K562 (cell line): ENCODE measurements at regions not wholly inside any gene's neighbourhood (a gene's known extent, or its start where the extent isn't known, plus 50 kb on each side); places are given as distances from the start of the nearest gene placed in this dataset.

ENCODE experiments used
- ATAC-seq: fragments of 200-7000 bp; cut with Tn5 transposase; 3 replicates; pipeline ENCODE4 v1.9.1; 2020; ENCODE audit warnings: moderate library complexity
- BruUV-seq: library from RNA; stranded (reverse); fragments of 400-500 nt; replicated peaks from 2 replicates; lab custom pipeline; 2021; lab: Mats Ljungman, UMichigan
- CTCF ChIA-PET: fragments of 300-600 bp; formaldehyde crosslinking; extraction: SDS; loops from one replicate; lab custom pipeline; 2021; ENCODE audit warnings: low intra/inter-chr PET ratio; lab: Yijun Ruan, JAX
- POLR2A ChIA-PET: fragments of 300-600, 350-650 bp; sonication (Branson Sonifier 250); formaldehyde crosslinking; extraction: SDS; loops from one replicate; lab custom pipeline; 2021; ENCODE audit warnings: antibody characterized with exemption, inconsistent platforms; lab: Yijun Ruan, JAX
- DNase-seq, 4 experiments: peaks; one replicate each; pipeline versions ENCODE4 v3.0.0 to v3.0.0-alpha.2; 2011 to 2018; ENCODE audit warnings: low spot score in 3 of 4, mixed read lengths in 3 of 4; ENCODE audit errors: extremely low read depth in 1 of 4
- FAIRE-seq: peaks from 2 replicates; lab custom pipeline; 2011; peaks lifted over from hg19 to GRCh38; lab: Jason Lieb, UNC
- H2AFZ ChIP-seq: 2 replicates; pipeline ENCODE4 v1.6.0; 2011; ENCODE audit warnings: low read depth, low read length, control low read depth, inconsistent platforms
- H3K27ac ChIP-seq: fragments of 200-600 bp; 3 replicates; pipeline ENCODE4 v1.8.0; 2011; ENCODE audit warnings: low read depth, mild to moderate bottlenecking, control low read depth, inconsistent platforms, low read length, moderate library complexity, mixed read lengths; ENCODE audit errors: extremely low read depth
- H3K27me3 ChIP-seq, 2 experiments: fragments of 300-600 bp in 1 of 2; 2 replicates in 1 of 2; 3 replicates in 1 of 2; pipeline versions ENCODE4 v1.6.0 to v1.8.0; 2011; ENCODE audit warnings: inconsistent platforms in 2 of 2, low read length in 2 of 2, mild to moderate bottlenecking in 1 of 2, mixed read lengths in 1 of 2, moderate library complexity in 1 of 2; ENCODE audit not compliant: control insufficient read depth in 2 of 2, insufficient read depth in 2 of 2
- H3K36me3 ChIP-seq: fragments of 300-600 bp; 3 replicates; pipeline ENCODE4 v1.8.0; 2011; ENCODE audit warnings: mild to moderate bottlenecking, low read length, inconsistent platforms; ENCODE audit not compliant: control insufficient read depth, insufficient read depth
- H3K4me1 ChIP-seq, 2 experiments: fragments of 200-600 bp in 1 of 2; replicated peaks in 1 of 2; 2 replicates in 1 of 2; 3 replicates in 1 of 2; pipeline versions ENCODE4 v1.5.1 to v1.8.0; 2011; ENCODE audit warnings: inconsistent platforms in 2 of 2, low read length in 2 of 2, mild to moderate bottlenecking in 1 of 2, mixed read lengths in 1 of 2, moderate library complexity in 1 of 2; ENCODE audit not compliant: control insufficient read depth in 2 of 2, insufficient read depth in 2 of 2
- H3K4me2 ChIP-seq: 2 replicates; pipeline ENCODE4 v1.6.1; 2011; ENCODE audit warnings: low read length, control low read depth, inconsistent platforms, mixed read lengths; ENCODE audit not compliant: insufficient read depth
- H3K4me3 ChIP-seq: fragments of 200-600 bp; sonication (generic), shearing (Covaris generic); 2 replicates; pipeline ENCODE4 v1.5.1; 2016; ENCODE audit warnings: control low read depth, inconsistent platforms
- H3K79me2 ChIP-seq: fragments of 200-600 bp; 3 replicates; pipeline ENCODE4 v1.8.0; 2011; ENCODE audit warnings: low read length, inconsistent platforms; ENCODE audit not compliant: control insufficient read depth, insufficient read depth
- H3K9ac ChIP-seq, 2 experiments: 2 replicates each; pipeline versions ENCODE4 v1.6.0 to v1.6.1; 2011; ENCODE audit warnings: low read depth in 2 of 2, low read length in 2 of 2, control low read depth in 1 of 2, inconsistent platforms in 1 of 2, mild to moderate bottlenecking in 1 of 2, mixed read lengths in 1 of 2; ENCODE audit not compliant: insufficient read depth in 1 of 2
- H3K9me1 ChIP-seq: one replicate; pipeline ENCODE4 v1.6.0; 2011; ENCODE audit warnings: inconsistent platforms, mild to moderate bottlenecking, low read length, moderate library complexity; ENCODE audit not compliant: control insufficient read depth, insufficient read depth
- H3K9me3 ChIP-seq: replicated peaks from 2 replicates; pipeline ENCODE4 v1.5.1; 2011; ENCODE audit warnings: low read depth, low read length, inconsistent platforms; ENCODE audit not compliant: control insufficient read depth, insufficient read depth
- H4K20me1 ChIP-seq: replicated peaks from 2 replicates; pipeline ENCODE4 v1.6.1; 2011; ENCODE audit warnings: low read length, inconsistent platforms, mixed read lengths; ENCODE audit not compliant: control insufficient read depth, insufficient read depth
- CEBPZ ChIP-seq: fragments of 150-350 bp; IDR thresholded peaks from 2 replicates; pipeline ENCODE4 v1.6.1; 2014; ENCODE audit warnings: low read depth, mild to moderate bottlenecking, low read length, borderline replicate concordance
- COPS2 ChIP-seq: fragments of 450-650 bp; conservative IDR thresholded peaks from 2 replicates; pipeline ENCODE4 v1.6.1; 2016; ENCODE audit warnings: mild to moderate bottlenecking, moderate library complexity
- ETV6 ChIP-seq, 3 experiments: fragments of 150-350 bp in 1 of 3; sonication (generic) in 1 of 3; formaldehyde crosslinking in 1 of 3; IDR thresholded peaks; 2 replicates each; pipeline versions ENCODE4 v1.6.1 to v1.8.0; 2014 to 2022; ENCODE audit warnings: borderline replicate concordance in 2 of 3, low read depth in 2 of 3, antibody characterized with exemption in 1 of 3, low read length in 1 of 3, mild to moderate bottlenecking in 1 of 3, missing genetic modification reagents in 1 of 3
- POLR2H ChIP-seq: IDR thresholded peaks from 2 replicates; pipeline ENCODE4 v1.6.1; 2016; ENCODE audit warnings: missing genetic modification characterization, low read depth, mild to moderate bottlenecking, control low read depth, missing compliant biosample characterization, moderate library complexity
- ZBTB1 ChIP-seq: sonication (generic); formaldehyde crosslinking; IDR thresholded peaks from 2 replicates; pipeline ENCODE4 v1.8.1; 2023; ENCODE audit warnings: missing genetic modification reagents, low read depth, mild to moderate bottlenecking, borderline replicate concordance
- ZNF143 ChIP-seq: sonication (generic); formaldehyde crosslinking; IDR thresholded peaks from 2 replicates; pipeline ENCODE4 v1.9.0; 2022; ENCODE audit warnings: mild to moderate bottlenecking, missing genetic modification reagents
- ZNF780A ChIP-seq: fragments of 250-450 bp; sonication (Bioruptor Pico); IDR thresholded peaks from 2 replicates; pipeline ENCODE4 v1.5.0; 2021; ENCODE audit warnings: mild to moderate bottlenecking
- WGBS: fragments of 100-300 bp; shearing (Covaris generic); methylation state at CpG from one replicate; pipeline ENCODE4 v1.1.6; 2016; ENCODE audit warnings: low coverage, mixed read lengths; ENCODE audit not compliant: insufficient coverage; ENCODE audit errors: missing lambda C conversion rate; 5-methylcytosine and 5-hydroxymethylcytosine counted together
- in situ Hi-C: fragments of 300-500 bp; cut with MboI; formaldehyde crosslinking; loops from 4 replicates; pipeline ENCODE4 v1.15.0; 2018; ENCODE audit warnings: inconsistent platforms, mixed read lengths
- intact Hi-C: fragments of 100-400 bp; cut with micrococcal nuclease; formaldehyde crosslinking; loops from 2 replicates; pipeline ENCODE4 v1.14.2; 2022
- TF ChIP-seq, protein P1 (sequence below): fragments of 450-650 bp; IDR thresholded peaks from 2 replicates; pipeline ENCODE4 v1.6.1; 2016; ENCODE audit warnings: mild to moderate bottlenecking, moderate library complexity

DNA sequence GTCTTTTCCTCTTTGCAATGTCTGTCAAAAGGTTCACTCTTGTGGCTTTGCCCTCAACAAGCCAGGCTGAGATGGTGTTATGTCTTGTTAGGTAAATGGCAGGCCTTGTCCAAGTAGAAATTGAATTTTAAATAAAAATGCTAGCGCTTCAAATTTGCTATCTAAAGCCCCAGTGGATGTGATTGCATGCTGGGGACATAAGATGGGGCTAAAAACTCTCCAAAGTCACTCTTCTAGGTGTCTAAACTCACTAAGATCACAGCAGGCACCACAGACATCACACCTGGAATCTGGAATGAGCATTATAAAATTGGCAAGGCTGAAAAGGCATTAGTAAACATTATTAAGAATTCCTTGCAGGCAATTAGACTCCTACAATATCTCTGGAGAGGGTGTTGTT lies 262.7 kb upstream of the CLINT1 start:
- in situ Hi-C loops = no loop called here
- no peak for ATAC-seq
- intact Hi-C loops = no loop called here
- WGBS = 7% methylated on average over 1 of the region's 1 CpG
- Histone ChIP-seq H3K9me1 (no peaks in the 10 kb centered on the region), H3K4me3 (no peak overlapping the region), H4K20me1 (no peaks in the 10 kb centered on the region), H3K4me1 (no peaks in the 10 kb centered on the region), H3K27me3 (no peaks in the 10 kb centered on the region), H3K9me3 (no peaks in the 10 kb centered on the region), H3K4me2 (no peak overlapping the region), H3K79me2 (no peaks in the 10 kb centered on the region), H3K27ac (no peak overlapping the region), H3K9ac (no peak overlapping the region), H3K36me3 (no peaks in the 10 kb centered on the region), H2AFZ (no peak overlapping the region)
- BruUV-seq = no TSS peak
- DNase-seq = no peak
- ChIA-PET POLR2A (no interaction called here), CTCF (no interaction called here)
- FAIRE-seq = no peak
- TF ChIP-seq COPS2 = no peak
- TF ChIP-seq POLR2H = no peak
- no peak for TF ChIP-seq ZBTB1 (CRISPR knock-in tag)
- no peak for TF ChIP-seq CEBPZ
- TF ChIP-seq, protein P1, sequence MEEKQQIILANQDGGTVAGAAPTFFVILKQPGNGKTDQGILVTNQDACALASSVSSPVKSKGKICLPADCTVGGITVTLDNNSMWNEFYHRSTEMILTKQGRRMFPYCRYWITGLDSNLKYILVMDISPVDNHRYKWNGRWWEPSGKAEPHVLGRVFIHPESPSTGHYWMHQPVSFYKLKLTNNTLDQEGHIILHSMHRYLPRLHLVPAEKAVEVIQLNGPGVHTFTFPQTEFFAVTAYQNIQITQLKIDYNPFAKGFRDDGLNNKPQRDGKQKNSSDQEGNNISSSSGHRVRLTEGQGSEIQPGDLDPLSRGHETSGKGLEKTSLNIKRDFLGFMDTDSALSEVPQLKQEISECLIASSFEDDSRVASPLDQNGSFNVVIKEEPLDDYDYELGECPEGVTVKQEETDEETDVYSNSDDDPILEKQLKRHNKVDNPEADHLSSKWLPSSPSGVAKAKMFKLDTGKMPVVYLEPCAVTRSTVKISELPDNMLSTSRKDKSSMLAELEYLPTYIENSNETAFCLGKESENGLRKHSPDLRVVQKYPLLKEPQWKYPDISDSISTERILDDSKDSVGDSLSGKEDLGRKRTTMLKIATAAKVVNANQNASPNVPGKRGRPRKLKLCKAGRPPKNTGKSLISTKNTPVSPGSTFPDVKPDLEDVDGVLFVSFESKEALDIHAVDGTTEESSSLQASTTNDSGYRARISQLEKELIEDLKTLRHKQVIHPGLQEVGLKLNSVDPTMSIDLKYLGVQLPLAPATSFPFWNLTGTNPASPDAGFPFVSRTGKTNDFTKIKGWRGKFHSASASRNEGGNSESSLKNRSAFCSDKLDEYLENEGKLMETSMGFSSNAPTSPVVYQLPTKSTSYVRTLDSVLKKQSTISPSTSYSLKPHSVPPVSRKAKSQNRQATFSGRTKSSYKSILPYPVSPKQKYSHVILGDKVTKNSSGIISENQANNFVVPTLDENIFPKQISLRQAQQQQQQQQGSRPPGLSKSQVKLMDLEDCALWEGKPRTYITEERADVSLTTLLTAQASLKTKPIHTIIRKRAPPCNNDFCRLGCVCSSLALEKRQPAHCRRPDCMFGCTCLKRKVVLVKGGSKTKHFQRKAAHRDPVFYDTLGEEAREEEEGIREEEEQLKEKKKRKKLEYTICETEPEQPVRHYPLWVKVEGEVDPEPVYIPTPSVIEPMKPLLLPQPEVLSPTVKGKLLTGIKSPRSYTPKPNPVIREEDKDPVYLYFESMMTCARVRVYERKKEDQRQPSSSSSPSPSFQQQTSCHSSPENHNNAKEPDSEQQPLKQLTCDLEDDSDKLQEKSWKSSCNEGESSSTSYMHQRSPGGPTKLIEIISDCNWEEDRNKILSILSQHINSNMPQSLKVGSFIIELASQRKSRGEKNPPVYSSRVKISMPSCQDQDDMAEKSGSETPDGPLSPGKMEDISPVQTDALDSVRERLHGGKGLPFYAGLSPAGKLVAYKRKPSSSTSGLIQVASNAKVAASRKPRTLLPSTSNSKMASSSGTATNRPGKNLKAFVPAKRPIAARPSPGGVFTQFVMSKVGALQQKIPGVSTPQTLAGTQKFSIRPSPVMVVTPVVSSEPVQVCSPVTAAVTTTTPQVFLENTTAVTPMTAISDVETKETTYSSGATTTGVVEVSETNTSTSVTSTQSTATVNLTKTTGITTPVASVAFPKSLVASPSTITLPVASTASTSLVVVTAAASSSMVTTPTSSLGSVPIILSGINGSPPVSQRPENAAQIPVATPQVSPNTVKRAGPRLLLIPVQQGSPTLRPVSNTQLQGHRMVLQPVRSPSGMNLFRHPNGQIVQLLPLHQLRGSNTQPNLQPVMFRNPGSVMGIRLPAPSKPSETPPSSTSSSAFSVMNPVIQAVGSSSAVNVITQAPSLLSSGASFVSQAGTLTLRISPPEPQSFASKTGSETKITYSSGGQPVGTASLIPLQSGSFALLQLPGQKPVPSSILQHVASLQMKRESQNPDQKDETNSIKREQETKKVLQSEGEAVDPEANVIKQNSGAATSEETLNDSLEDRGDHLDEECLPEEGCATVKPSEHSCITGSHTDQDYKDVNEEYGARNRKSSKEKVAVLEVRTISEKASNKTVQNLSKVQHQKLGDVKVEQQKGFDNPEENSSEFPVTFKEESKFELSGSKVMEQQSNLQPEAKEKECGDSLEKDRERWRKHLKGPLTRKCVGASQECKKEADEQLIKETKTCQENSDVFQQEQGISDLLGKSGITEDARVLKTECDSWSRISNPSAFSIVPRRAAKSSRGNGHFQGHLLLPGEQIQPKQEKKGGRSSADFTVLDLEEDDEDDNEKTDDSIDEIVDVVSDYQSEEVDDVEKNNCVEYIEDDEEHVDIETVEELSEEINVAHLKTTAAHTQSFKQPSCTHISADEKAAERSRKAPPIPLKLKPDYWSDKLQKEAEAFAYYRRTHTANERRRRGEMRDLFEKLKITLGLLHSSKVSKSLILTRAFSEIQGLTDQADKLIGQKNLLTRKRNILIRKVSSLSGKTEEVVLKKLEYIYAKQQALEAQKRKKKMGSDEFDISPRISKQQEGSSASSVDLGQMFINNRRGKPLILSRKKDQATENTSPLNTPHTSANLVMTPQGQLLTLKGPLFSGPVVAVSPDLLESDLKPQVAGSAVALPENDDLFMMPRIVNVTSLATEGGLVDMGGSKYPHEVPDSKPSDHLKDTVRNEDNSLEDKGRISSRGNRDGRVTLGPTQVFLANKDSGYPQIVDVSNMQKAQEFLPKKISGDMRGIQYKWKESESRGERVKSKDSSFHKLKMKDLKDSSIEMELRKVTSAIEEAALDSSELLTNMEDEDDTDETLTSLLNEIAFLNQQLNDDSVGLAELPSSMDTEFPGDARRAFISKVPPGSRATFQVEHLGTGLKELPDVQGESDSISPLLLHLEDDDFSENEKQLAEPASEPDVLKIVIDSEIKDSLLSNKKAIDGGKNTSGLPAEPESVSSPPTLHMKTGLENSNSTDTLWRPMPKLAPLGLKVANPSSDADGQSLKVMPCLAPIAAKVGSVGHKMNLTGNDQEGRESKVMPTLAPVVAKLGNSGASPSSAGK = no peak
- TF ChIP-seq ZNF143 (CRISPR knock-in tag) = no peak
- TF ChIP-seq ZNF780A (CRISPR knock-in tag) = no peak
- TF ChIP-seq ETV6 (IDR thresholded peaks at IDR 0.05; ENCODE audit: borderline replicate concordance in 1 of 2, low read depth in 2 of 2, low read length in 1 of 2) = no peak
- no peak for TF ChIP-seq ETV6 (CRISPR knock-in tag; IDR thresholded peaks at IDR 0.05; ENCODE audit: borderline replicate concordance)
